GM12872 (cell line): ENCODE measurements at regions not wholly inside any gene's neighbourhood (a gene's known extent, or its start where the extent isn't known, plus 50 kb on each side); places are given as distances from the start of the nearest gene placed in this dataset.

Experiments used
- TF ChIP-seq, protein P1 (sequence below): IDR thresholded peaks from 3 replicates; pipeline ENCODE4 v1.5.1; 2011; ENCODE audit warnings: low read depth, mild to moderate bottlenecking, low read length, moderate library complexity; ENCODE audit not compliant: insufficient read depth

DNA sequence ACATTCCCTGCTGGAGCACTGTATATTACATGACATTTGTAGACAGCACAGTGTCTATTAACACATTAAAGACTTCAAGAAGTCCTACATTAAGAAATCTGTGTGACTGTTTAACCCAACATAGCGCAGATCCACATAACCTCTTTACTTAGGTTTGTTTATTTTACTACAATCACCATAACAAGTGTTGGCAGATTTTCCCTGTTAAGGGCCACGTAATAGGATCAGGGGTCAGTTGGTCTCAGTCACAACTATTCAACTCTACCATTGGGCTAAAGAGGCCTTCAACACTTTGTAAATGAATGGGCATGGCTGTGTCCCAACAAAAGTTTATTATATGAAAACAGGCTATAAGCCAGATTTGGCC is 51.3 kb upstream of the ADORA2B start:
- TF ChIP-seq, protein P1, sequence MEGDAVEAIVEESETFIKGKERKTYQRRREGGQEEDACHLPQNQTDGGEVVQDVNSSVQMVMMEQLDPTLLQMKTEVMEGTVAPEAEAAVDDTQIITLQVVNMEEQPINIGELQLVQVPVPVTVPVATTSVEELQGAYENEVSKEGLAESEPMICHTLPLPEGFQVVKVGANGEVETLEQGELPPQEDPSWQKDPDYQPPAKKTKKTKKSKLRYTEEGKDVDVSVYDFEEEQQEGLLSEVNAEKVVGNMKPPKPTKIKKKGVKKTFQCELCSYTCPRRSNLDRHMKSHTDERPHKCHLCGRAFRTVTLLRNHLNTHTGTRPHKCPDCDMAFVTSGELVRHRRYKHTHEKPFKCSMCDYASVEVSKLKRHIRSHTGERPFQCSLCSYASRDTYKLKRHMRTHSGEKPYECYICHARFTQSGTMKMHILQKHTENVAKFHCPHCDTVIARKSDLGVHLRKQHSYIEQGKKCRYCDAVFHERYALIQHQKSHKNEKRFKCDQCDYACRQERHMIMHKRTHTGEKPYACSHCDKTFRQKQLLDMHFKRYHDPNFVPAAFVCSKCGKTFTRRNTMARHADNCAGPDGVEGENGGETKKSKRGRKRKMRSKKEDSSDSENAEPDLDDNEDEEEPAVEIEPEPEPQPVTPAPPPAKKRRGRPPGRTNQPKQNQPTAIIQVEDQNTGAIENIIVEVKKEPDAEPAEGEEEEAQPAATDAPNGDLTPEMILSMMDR = no peak

DNA sequence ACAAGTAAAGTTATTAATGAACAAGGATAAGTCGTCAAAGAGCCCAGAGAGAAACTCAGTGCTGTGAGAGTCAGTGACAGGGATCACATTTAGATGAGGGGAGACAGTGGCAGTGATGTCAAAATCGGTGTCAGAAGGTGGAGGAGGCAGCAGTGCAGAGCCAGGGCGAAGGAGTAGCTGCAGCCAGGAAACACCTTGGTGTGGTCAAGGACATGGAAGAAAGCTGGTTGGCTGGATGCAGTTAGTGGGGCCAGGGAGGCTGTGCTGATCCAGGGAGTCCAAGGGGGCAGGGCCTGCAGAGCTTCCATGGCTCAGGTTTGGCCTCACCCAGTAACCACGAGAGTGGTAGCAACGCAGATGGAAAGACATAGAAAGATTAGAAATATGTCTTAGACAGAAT is 50.7 kb upstream of the ADORA2B start:
- TF ChIP-seq, protein P1 = no peak

DNA sequence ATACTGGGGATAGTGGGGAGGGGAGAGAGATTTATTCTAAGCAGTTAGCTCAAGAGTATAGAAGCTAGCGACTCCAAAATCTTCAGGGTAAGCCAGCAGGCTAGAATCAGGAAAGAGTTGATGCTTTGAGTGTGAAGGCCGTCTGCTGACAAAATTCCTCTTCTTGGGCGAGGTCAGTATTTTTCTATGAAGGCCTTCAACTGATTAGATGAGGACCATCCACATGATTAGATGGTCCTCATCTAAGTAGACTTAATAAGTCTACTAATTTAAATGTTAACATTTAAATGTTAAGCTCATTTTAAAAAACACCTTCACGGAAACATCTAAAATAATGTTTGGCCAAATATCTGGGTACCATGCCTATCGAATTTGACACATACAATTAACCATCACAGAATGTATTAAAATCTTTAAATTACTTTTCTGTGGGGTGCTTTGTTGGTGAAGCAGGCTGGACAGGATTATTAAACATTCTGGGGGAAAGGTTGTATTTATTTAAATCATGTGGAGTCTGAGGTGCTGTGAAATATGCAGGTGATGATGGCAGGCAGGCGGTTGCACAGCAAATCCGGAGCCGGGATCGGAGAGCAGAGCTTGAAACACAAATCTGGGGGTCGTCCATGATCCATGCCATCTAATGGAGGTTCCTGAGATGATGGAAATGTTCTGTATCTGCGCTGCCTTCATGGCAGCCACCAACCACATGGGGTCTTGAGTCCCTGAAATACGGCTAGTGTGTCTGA is 49.8 kb upstream of the ADORA2B start:
- TF ChIP-seq, protein P1 = no peak
